Calu3 (cell line): ENCODE measurements at regions not wholly inside any gene's neighbourhood (a gene's known extent, or its start where the extent isn't known, plus 50 kb on each side); places are given as distances from the start of the nearest gene placed in this dataset.

Experiments
- BruUV-seq: library from RNA; stranded (reverse); fragments of 400-500 nt; replicated peaks from 2 replicates; lab custom pipeline; 2021; lab: Mats Ljungman, UMichigan
- CTCF ChIA-PET: fragments of 300-600 bp; sonication (Branson Sonifier 250); formaldehyde crosslinking; loops from one replicate; lab custom pipeline; 2022; ENCODE audit warnings: antibody characterized with exemption; lab: Charles Lee
- DNase-seq: peaks from one replicate; pipeline ENCODE4 v3.0.0; 2022
- H3K27ac Mint-ChIP-seq: one replicate; pipeline ENCODE4 v1.8.0; 2022; ENCODE audit warnings: mixed read lengths; ENCODE audit not compliant: unreplicated experiment
- H3K27me3 Mint-ChIP-seq: one replicate; pipeline ENCODE4 v1.8.0; 2022; ENCODE audit warnings: mixed read lengths; ENCODE audit not compliant: unreplicated experiment
- H3K36me3 Mint-ChIP-seq: one replicate; pipeline ENCODE4 v1.8.0; 2022; ENCODE audit warnings: mild to moderate bottlenecking, moderate library complexity, mixed read lengths; ENCODE audit not compliant: insufficient read depth, unreplicated experiment
- H3K4me1 Mint-ChIP-seq: one replicate; pipeline ENCODE4 v1.8.0; 2022; ENCODE audit warnings: mild to moderate bottlenecking, low read depth, mixed read lengths; ENCODE audit not compliant: unreplicated experiment
- H3K4me3 Mint-ChIP-seq: one replicate; pipeline ENCODE4 v1.8.0; 2022; ENCODE audit warnings: mild to moderate bottlenecking, low read depth, moderate library complexity, mixed read lengths; ENCODE audit not compliant: unreplicated experiment
- H3K9me3 Mint-ChIP-seq: one replicate; pipeline ENCODE4 v1.8.0; 2022; ENCODE audit warnings: low read depth, mixed read lengths; ENCODE audit not compliant: unreplicated experiment
- intact Hi-C: fragments of 100-400 bp; cut with micrococcal nuclease; formaldehyde crosslinking; loops from one replicate; pipeline ENCODE4 v1.10.0; 2022; ENCODE audit not compliant: unreplicated experiment
- TF ChIP-seq, protein P1 (sequence below): fragments of 200-600 bp; IDR thresholded peaks from one replicate; pipeline ENCODE4 v1.8.0; 2022; ENCODE audit warnings: antibody characterized with exemption; ENCODE audit not compliant: unreplicated experiment

DNA sequence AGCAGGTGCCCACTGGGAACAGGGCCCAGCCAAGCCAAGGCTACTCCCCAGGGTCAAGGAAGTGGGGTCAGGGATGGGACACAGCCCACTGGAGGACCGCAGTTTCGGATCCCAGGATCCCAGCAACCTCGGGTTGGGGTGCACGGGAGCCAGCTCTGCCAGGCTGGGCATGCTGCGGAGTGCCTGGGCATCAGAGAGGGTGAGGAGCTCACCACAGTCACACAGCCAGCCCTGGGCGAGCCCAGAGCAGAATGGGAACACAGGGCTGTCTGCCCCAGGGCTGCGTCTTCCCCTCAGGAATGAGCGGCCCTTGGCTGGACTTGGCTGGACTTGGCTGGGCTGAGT lies 74.3 kb upstream of the SLCO4A1 start:
- H3K27ac Mint-ChIP-seq: no peak overlapping the region
- intact Hi-C loops: no loop called here
- DNase-seq: no peak
- peaks cover 92% of the 10 kb centered on the region for H3K27me3 Mint-ChIP-seq
- H3K9me3 Mint-ChIP-seq: peaks cover 3% of the 10 kb centered on the region
- CTCF ChIA-PET: interaction anchor here (1.0 kb wide), 2 partner anchors 9 to 20 kb away, joined by 3 to 4 read pairs; no protein-coding TSS in a partner anchor
- H3K4me1 Mint-ChIP-seq: no peaks in the 10 kb centered on the region
- no peak overlapping the region for H3K4me3 Mint-ChIP-seq
- TF ChIP-seq, protein P1, sequence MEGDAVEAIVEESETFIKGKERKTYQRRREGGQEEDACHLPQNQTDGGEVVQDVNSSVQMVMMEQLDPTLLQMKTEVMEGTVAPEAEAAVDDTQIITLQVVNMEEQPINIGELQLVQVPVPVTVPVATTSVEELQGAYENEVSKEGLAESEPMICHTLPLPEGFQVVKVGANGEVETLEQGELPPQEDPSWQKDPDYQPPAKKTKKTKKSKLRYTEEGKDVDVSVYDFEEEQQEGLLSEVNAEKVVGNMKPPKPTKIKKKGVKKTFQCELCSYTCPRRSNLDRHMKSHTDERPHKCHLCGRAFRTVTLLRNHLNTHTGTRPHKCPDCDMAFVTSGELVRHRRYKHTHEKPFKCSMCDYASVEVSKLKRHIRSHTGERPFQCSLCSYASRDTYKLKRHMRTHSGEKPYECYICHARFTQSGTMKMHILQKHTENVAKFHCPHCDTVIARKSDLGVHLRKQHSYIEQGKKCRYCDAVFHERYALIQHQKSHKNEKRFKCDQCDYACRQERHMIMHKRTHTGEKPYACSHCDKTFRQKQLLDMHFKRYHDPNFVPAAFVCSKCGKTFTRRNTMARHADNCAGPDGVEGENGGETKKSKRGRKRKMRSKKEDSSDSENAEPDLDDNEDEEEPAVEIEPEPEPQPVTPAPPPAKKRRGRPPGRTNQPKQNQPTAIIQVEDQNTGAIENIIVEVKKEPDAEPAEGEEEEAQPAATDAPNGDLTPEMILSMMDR: no peak
- H3K36me3 Mint-ChIP-seq: peaks cover 12% of the 10 kb centered on the region
- no TSS peak for BruUV-seq

DNA sequence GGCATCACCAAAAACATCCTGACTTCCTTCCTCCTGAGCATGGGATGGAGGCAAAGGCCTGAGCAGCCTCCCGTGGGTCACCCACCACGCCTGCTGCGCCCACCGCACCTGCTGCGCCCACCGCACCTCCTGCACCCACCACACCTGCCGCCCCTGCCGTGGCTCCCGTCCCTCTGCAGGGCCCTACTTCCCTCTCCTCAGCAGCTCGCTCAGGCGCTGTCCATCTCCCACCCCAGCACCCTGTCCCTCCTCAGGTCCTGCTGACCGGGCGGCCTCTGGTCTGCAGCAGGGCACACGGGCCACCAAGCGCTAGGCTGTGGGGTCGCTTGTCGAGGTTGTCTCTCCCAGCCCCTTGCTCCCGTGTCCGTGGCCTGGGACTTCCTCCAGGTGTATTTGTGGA lies 72.7 kb upstream of the SLCO4A1 start:
- Mint-ChIP-seq H3K36me3 (peaks cover 12% of the 10 kb centered on the region), H3K4me1 (no peaks in the 10 kb centered on the region), H3K4me3 (no peak overlapping the region), H3K27me3 (peaks cover 92% of the 10 kb centered on the region), H3K9me3 (peaks cover 3% of the 10 kb centered on the region), H3K27ac (no peak overlapping the region)
- no peak for DNase-seq
- TF ChIP-seq, protein P1: no peak
- intact Hi-C loops: no loop called here
- CTCF ChIA-PET: no interaction called here
- no TSS peak for BruUV-seq

DNA sequence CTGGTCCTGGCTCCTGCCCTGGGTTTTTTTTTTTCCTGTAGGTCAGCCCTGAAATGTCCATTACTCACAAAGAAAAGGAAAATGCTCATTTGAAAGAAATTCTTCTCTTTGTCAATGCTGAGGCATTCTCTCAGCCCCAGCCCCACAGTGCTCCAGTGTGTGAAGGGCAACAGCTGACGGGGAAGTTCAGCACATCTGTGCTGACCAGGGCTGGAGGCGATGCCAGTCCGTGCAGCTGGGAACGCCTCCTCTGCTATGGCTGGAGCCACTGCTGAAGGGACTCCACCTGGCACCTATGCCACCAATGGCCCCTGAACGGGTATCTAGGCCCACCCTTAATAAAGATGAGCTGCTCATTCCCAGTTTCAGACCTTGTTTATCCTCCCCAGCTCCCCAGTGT lies 71.9 kb upstream of the SLCO4A1 start:
- peaks cover 3% of the 10 kb centered on the region for H3K9me3 Mint-ChIP-seq
- no peak overlapping the region for H3K4me3 Mint-ChIP-seq
- intact Hi-C loops: no loop called here
- DNase-seq: no peak
- TF ChIP-seq, protein P1: no peak
- H3K4me1 Mint-ChIP-seq: no peaks in the 10 kb centered on the region
- no TSS peak for BruUV-seq
- peaks cover 92% of the 10 kb centered on the region for H3K27me3 Mint-ChIP-seq
- CTCF ChIA-PET: no interaction called here
- peaks cover 12% of the 10 kb centered on the region for H3K36me3 Mint-ChIP-seq
- no peak overlapping the region for H3K27ac Mint-ChIP-seq

DNA sequence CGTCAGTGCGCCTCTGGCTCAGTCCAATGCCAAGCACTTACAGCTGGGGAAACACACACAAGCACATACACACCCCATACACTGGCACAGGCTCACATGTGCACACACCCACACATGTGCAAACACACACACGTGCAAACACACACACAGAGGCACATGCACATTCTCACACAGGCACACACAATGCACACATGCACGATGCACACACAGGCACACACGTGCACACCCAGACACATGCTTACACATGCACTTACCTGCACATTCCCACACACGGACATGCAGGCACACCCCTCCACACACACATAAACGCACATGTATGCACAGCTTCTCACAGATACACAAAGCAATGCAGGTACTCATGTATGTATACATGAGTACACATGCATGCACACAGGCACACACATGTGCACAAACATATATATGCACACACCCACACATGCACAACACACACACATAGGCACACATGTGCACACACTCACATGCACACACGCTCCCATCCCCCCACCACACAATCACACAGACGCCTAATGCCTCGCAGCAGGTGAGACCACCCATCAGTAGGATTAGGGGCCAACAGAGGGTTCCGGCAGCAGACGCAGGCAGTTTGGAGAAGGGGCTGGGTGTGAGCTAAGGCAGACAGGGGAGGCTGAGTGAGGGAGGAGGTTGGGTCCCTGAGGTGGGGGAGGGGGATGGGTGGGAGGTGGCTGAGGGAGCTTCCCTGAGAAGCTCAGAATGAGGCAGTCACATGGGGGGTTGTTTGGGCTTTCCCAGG lies 71.2 kb upstream of the SLCO4A1 start:
- Mint-ChIP-seq H3K4me3 (no peak overlapping the region), H3K36me3 (peaks cover 12% of the 10 kb centered on the region), H3K4me1 (no peaks in the 10 kb centered on the region), H3K27ac (no peak overlapping the region), H3K27me3 (peaks cover 94% of the 10 kb centered on the region), H3K9me3 (peaks cover 3% of the 10 kb centered on the region)
- DNase-seq: no peak
- BruUV-seq: no TSS peak
- CTCF ChIA-PET: interaction anchor here (0.6 to 1.1 kb wide), 3 partner anchors 8 to 54 kb away, joined by 3 to 7 read pairs (median 6); no protein-coding TSS in a partner anchor
- TF ChIP-seq, protein P1: no peak
- intact Hi-C loops: no loop called here
